AG10803 (cell line): ENCODE measurements at regions not wholly inside any gene's neighbourhood (a gene's known extent, or its start where the extent isn't known, plus 50 kb on each side); places are given as distances from the start of the nearest gene placed in this dataset.

ENCODE experiments used
- DNase-seq: peaks from one replicate; pipeline ENCODE4 v3.0.0; 2010; ENCODE audit warnings: low read depth
- H3K4me3 ChIP-seq: 2 replicates; pipeline ENCODE4 v1.5.1; 2011; ENCODE audit warnings: mild to moderate bottlenecking, low read length, control low read depth
- CTCF ChIP-seq: conservative IDR thresholded peaks from 2 replicates; pipeline ENCODE4 v1.5.1; 2011; ENCODE audit warnings: mild to moderate bottlenecking, low read length, control low read depth, inconsistent platforms

GRCh38 chr20:40582531-40582930 is 106.5 kb downstream of the MAFB start:
- no peak for TF ChIP-seq CTCF
- no peak for DNase-seq
- H3K4me3 ChIP-seq = no peak overlapping the region

GRCh38 chr20:40579701-40580100 is 109.3 kb downstream of the MAFB start:
- DNase-seq = no peak
- TF ChIP-seq CTCF = no peak
- no peak overlapping the region for H3K4me3 ChIP-seq

GRCh38 chr20:40578961-40579360 is 110.1 kb downstream of the MAFB start:
- no peak for DNase-seq
- no peak overlapping the region for H3K4me3 ChIP-seq
- TF ChIP-seq CTCF = no peak

DNA sequence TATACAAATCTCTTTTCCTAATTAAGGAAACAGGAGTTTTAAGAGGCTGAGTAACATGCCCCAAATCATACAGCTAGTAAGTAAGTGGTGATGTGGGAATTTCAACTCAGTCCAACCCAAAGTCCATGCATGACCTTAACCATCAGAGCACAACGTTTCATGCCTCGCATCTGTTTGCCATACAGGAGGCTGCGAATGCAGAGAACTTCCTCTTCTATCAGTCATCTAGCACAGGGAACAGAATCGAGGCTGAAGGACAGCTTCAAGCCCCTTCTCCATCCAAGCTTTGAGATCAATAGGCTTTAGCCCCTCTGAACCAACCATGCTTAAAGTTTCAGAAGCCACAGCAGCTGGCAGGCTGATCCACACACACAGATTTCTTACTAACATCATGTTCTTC is 113.2 kb downstream of the MAFB start:
- no peak for TF ChIP-seq CTCF
- H3K4me3 ChIP-seq = no peak overlapping the region
- DNase-seq = no peak

- no peak overlapping the region for H3K4me3 ChIP-seq
- TF ChIP-seq CTCF = no peak
- DNase-seq = no peak
Measured at GRCh38 chr20:40572251-40572650, 116.8 kb downstream of the MAFB start.

DNA sequence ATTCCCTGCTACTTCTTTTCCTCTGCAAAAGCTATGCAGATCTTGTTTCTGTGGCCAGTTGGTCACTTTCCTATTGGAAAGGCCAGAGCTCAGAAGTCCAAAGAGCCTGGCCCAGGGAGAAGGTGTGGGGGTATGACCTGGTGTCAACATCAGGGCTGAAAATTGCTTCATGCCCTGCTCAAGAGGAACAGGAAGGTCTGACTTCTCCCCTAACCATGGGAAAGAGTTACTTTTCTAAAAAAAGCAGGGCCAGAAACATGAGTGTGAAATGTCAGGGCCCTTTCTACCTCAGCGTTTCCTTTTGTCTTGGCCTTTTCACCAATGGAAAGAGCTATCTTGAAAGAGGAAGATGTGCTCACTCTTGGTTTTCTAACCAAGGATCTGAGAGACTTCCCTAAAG is 117.4 kb downstream of the MAFB start:
- DNase-seq = no peak
- no peak overlapping the region for H3K4me3 ChIP-seq
- no peak for TF ChIP-seq CTCF

GRCh38 chr20:40568200-40568599 is 120.8 kb downstream of the MAFB start:
- TF ChIP-seq CTCF = no peak
- DNase-seq = no peak
- H3K4me3 ChIP-seq = no peak overlapping the region
